Ishikawa (cell line): ENCODE measurements at regions not wholly inside any gene's neighbourhood (a gene's known extent, or its start where the extent isn't known, plus 50 kb on each side); places are given as distances from the start of the nearest gene placed in this dataset.

Experiments
- CEBPB ChIP-seq: IDR thresholded peaks from 2 replicates; pipeline ENCODE4 v1.6.1; 2012
- CREB1 ChIP-seq: IDR thresholded peaks from 2 replicates; pipeline ENCODE4 v1.6.1; 2012; ENCODE audit warnings: low read depth
- EGR1 ChIP-seq: IDR thresholded peaks from 2 replicates; pipeline ENCODE4 v1.6.1; 2012
- EP300 ChIP-seq: IDR thresholded peaks from 2 replicates; pipeline ENCODE4 v1.6.1; 2012; ENCODE audit warnings: borderline replicate concordance
- FOXM1 ChIP-seq: IDR thresholded peaks from 2 replicates; pipeline ENCODE4 v1.6.1; 2012; ENCODE audit warnings: low read depth, borderline replicate concordance
- MAX ChIP-seq: IDR thresholded peaks from 2 replicates; pipeline ENCODE4 v1.6.1; 2012
- RAD21 ChIP-seq: IDR thresholded peaks from 2 replicates; pipeline ENCODE4 v1.6.1; 2012; ENCODE audit warnings: low read depth
- REST ChIP-seq: IDR thresholded peaks from 2 replicates; pipeline ENCODE4 v1.6.1; 2012; ENCODE audit warnings: low read depth, mild to moderate bottlenecking
- TAF1 ChIP-seq: IDR thresholded peaks from 2 replicates; pipeline ENCODE4 v1.6.1; 2012; ENCODE audit warnings: low read depth, mild to moderate bottlenecking
- TCF12 ChIP-seq: IDR thresholded peaks from 2 replicates; pipeline ENCODE4 v1.6.1; 2012; ENCODE audit warnings: low read depth
- YY1 ChIP-seq: IDR thresholded peaks from 2 replicates; pipeline ENCODE4 v1.6.1; 2012; ENCODE audit warnings: low read depth
- ZBTB7A ChIP-seq: IDR thresholded peaks from 2 replicates; pipeline ENCODE4 v1.6.1; 2012; ENCODE audit warnings: low read depth

GRCh38 chr12:123063535-123063934, 83.1 kb downstream of the ARL6IP4 start:
- TF ChIP-seq REST (no peak), RAD21 (no peak), ZBTB7A (no peak), TAF1 (no peak), CEBPB (no peak), EP300 (no peak), CREB1 (no peak), MAX (no peak), EGR1 (no peak), YY1 (no peak), TCF12 (no peak), FOXM1 (no peak)
